Esophagus squamous epithelium (tissue), 4 donors: ENCODE measurements at regions not wholly inside any gene's neighbourhood (a gene's known extent, or its start where the extent isn't known, plus 50 kb on each side); places are given as distances from the start of the nearest gene placed in this dataset.

ENCODE experiments used
- CTCF ChIP-seq, 6 experiments: fragments of 450-650 bp in 4 of 6; fragments of 200-600 bp in 2 of 6; sonication (generic) in 2 of 6; IDR thresholded peaks; one replicate each; pipeline ENCODE4 v1.5.1; 2016 to 2019; ENCODE audit warnings: antibody characterized with exemption in 6 of 6, mild to moderate bottlenecking in 4 of 6, moderate library complexity in 4 of 6
- POLR2A ChIP-seq, 4 donors: fragments of 450-650 bp; IDR thresholded peaks; one replicate each; pipeline ENCODE4 v1.6.1; 2017; ENCODE audit warnings: antibody characterized with exemption in 4 of 4, mild to moderate bottlenecking in 4 of 4, moderate library complexity in 3 of 4

- no peak for TF ChIP-seq CTCF (IDR thresholded peaks at IDR 0.05)
- TF ChIP-seq POLR2A (IDR thresholded peaks at IDR 0.05): no peak
These were observed 61.6 kb upstream of the HS6ST1 start for GRCh38 chr2:128380061-128380889.
